GM18868 (cell line): ENCODE measurements at regions not wholly inside any gene's neighbourhood (a gene's known extent, or its start where the extent isn't known, plus 50 kb on each side); places are given as distances from the start of the nearest gene placed in this dataset.

Experiments
- ATAC-seq: cut with Tn5 transposase; IDR thresholded peaks from one replicate; pipeline ENCODE4 v1.9.1; 2021; ENCODE audit warnings: mild to moderate bottlenecking, moderate library complexity; ENCODE audit not compliant: unreplicated experiment

- no peak for ATAC-seq
Measured at GRCh38 chr5:171647043-171647903, 138.3 kb upstream of the SMIM23 start.

GRCh38 chr5:171647904-171648260 is 137.7 kb upstream of the SMIM23 start:
- ATAC-seq, result no peak

DNA sequence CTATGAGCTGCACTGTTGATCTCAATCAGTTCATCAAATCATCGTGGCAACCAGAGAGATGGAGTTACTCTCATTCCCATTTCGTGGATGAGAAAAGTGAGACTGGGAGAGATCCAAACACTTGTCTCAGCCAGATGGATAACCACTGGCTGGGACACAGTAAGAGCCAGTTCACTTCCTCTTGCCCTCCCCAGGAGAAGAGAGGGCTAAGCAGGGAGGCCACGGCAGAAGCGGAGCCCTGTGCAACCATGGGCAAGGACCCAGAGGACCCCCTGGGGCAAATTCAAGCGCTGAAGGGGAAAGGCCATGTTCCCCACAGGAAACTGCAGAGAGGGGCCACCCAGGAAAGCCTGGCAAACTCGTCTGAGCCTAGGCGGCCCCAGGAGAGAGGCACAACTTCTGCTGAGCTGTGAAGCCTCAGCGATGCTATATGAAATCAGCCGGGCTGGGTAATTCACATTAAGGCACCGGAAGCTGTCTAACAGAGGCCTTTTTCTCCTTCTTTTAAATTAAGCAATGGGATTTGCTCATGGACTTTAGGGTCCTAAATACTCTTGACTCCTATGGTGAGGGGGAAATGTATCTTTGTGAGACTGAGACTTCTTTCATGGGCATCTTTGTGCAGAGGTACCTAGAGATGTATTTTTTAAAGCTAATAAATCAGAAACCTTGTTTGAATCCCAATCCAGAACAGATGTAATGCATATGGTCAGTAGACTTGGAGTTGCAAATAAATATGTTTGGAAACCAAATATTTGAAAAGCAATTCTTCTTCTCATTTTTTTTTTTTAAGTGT is 137.1 kb upstream of the SMIM23 start:
- no peak for ATAC-seq

GRCh38 chr5:171649075-171649401 is 136.6 kb upstream of the SMIM23 start:
- no peak for ATAC-seq

GRCh38 chr5:171650597-171650996 is 135.0 kb upstream of the SMIM23 start:
- ATAC-seq, result no peak

- ATAC-seq, result no peak
Measured at GRCh38 chr5:171651102-171651501, 134.5 kb upstream of the SMIM23 start.

- ATAC-seq, result no peak
Measured at GRCh38 chr5:171654881-171655280, 130.7 kb upstream of the SMIM23 start.

- ATAC-seq, result no peak
Measured at GRCh38 chr5:171657473-171657872, 128.1 kb upstream of the SMIM23 start.

DNA sequence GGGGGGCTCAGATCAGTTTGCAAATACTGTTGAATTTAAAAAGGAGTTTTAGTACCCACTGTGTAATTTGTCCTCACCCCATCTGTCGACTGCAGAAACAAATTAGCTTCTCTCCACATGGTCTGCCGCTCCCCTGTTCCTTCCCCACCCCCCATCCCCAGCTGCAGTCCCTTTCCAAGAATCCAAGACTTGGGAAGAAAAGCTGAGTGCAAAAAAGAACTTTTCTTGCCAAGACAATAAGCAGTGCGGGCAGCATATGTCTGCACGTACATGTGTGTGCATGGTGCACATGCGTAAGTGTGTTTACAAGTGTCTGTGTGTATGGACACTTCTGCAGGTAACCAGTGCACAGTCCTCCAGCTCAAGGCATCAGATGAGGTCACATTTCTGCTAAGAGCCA is 125.7 kb upstream of the SMIM23 start:
- no peak for ATAC-seq

- no peak for ATAC-seq
Measured at GRCh38 chr5:171660434-171660833, 125.2 kb upstream of the SMIM23 start.

GRCh38 chr5:171661143-171661542 is 124.5 kb upstream of the SMIM23 start:
- ATAC-seq, result no peak

DNA sequence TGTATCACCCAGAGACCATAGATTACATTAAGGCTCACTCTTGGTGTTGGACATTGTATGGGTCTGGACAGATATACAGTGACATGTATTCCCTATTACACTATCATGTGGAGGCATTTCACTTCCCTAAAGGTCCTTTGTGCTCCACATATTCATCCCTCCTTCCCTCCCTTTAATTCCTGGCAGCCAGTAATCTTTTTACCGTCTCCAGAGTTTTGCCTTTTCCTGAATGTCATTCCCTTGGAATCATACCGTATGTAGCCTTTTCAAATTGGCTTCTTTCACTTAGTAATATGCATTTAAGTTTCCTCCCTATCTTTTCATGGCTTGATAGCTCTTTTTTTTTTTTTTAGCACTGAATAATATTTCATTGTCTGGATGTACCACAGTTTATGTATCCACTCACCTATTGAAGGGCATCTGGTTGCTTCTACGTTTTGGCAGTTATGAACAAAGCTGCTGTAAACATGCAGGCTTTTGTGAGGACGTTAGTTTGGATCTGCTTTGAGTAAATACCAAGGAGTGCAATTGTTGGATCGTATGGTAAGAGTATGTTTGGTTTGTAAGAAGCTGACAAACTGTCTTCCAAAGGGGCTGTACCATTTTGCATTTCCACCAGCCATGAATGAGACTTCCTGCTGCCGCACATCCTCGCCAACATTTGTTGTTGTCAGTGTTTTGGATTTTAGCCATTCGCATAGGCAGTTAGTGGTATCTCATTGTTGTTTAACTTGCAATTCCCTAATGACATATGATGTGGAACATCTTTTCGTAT is 122.1 kb upstream of the SMIM23 start:
- ATAC-seq, result no peak

GRCh38 chr5:171664489-171664888 is 121.1 kb upstream of the SMIM23 start:
- no peak for ATAC-seq

DNA sequence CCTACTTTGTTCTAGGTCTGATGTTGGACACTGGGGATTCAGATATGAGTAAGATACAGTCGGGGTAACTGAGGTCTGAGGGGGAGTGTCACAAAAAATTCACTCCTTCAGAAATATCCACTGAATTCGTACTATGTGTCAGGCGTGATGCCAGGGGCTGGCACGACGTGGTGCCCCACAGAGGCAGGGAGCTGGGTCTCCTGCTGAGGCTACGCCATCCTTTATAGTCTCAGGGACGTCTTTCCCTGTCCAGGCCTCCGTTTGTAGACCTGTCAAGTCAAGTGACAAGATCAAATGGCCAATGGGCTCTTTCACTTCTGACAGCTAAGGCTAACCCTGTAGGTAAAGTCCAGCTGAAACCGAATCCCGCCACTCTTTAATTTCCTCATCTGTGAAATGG is 118.8 kb upstream of the SMIM23 start:
- no peak for ATAC-seq

GRCh38 chr5:171667341-171668096 is 118.1 kb upstream of the SMIM23 start:
- ATAC-seq, result no peak

- no peak for ATAC-seq
Measured at GRCh38 chr5:171668097-171668412, 117.6 kb upstream of the SMIM23 start.

DNA sequence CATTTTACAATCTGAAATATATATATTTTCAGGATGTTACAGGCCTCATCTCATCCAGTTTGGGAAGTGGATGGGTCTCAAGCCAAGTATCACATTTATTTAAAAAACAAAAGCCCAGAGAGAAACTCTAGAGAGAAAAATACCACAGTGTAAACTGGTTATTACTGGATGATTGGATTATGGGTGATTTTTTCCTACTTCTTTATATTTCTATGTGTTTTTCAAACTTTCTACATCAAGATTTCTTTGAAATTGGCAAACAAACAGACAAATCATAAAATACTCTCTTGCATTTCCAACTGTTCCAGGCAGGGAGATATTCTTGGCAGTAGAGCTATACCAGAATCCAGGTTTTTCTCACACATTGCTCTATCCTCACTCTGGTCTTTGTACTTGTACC is 116.0 kb upstream of the SMIM23 start:
- no peak for ATAC-seq

GRCh38 chr5:171672556-171672955 is 113.1 kb upstream of the SMIM23 start:
- ATAC-seq, result no peak

- ATAC-seq, result no peak
Measured at GRCh38 chr5:171673328-171673727, 112.3 kb upstream of the SMIM23 start.

- ATAC-seq, result no peak
Measured at GRCh38 chr5:171673840-171674239, 111.8 kb upstream of the SMIM23 start.

DNA sequence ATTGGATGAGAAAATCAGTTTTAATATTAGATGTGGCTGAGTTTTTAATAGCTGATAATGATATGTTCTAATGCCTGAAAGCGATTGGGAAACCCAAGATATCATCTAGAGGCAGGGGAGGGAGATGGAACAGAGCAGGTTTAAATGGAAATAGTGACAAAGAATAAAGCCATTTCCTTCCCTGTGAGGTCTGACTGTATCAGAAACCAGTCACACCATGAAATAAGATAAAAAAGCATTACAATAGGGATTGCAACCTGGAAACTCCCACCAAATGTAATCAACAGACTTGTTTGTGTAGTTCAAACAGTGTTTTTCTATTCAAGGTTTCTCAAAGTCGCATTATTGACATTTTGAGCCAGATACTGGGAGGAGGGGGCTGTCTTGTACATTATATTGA is 110.1 kb upstream of the SMIM23 start:
- no peak for ATAC-seq
